HG03103 (cell line): ENCODE measurements at regions not wholly inside any gene's neighbourhood (a gene's known extent, or its start where the extent isn't known, plus 50 kb on each side); places are given as distances from the start of the nearest gene placed in this dataset.

Experiments used
- ATAC-seq: cut with Tn5 transposase; IDR thresholded peaks from one replicate; pipeline ENCODE4 v1.9.1; 2021; ENCODE audit warnings: low read depth; ENCODE audit not compliant: unreplicated experiment

DNA sequence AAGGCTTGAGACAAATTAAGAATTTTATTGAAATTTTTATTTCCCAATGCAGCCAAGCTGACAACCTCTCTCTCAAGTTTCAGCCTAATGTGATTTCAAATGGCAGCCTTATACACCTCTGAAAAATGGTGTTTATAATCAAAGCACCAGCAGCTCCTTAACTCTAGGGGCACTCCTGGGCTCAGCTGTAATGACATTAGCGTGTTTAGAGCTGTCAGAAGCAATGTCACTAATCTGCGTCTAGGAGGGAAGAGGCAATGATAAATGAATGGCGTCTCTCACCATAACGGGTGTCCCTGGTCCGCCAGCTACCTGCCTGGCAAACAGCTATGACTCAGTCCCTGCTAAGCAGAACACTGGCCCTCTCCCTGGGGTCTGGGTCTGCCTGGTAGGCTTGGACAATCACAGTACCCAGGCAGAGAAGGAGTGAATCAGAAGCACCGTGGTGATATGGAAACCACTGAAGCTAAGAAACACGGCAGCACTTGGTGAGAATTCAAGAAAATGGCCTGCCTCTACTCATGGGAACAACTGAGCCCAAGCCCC lies 131.8 kb upstream of the VSTM2B start:
- no peak for ATAC-seq

DNA sequence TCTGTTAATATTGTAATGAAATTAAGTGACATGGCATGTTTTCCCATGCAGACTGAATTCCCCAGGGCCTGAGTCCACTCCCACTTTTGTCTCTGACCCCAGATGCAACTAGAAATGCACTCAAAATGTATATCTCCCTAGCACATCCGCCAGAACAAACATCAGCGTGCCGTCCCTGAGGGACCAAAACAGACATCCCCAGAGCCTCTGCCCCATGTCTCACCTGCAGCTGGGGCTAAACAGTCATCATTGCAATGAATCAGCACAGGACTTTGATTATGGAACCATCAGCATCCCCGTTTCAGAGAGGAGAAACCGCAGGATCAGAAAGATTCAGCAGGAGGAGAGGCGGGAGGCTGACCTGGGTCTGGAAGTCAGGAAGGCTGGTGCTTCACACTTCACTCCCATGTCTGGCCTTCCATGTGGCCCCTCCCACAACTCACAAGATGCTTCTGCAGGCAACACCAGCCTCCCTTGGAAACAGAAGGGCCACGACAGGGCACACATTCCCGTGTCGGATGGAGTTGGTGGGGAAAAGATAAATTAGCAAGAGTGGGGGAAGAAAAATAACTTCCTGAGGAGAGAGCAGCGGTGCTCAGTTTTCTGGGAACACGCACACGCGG lies 130.6 kb upstream of the VSTM2B start:
- no peak for ATAC-seq

DNA sequence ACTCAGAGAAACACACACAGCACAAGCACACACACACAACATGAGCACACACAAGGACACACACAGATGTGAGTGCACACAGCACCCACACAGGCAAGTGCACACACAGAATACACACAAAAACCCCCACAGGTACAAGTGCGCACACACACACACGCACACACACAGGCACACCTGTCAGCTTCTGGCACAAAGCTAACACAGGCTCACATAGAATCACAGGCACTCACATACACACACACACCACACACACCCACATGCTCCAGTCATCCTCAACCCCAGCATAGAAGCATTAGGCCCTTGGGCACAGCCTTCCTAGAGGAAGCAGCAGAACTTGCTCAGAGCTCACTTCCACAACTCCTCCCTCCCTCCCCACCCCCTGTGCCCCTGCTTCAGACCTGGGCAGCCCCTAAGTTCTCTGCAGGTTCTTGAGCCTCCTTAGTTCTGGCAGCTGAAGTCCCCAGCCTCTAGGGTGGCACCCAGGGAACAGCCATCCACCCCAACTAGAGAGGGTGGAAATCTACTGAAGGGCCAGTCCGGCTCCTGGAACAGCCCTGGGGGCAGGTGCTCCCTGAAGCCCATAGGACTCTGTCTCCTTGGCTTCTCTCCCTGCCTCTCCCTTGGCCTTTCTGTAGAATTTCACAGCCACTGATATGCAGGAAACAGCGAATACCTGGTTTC lies 129.9 kb upstream of the VSTM2B start:
- no peak for ATAC-seq

DNA sequence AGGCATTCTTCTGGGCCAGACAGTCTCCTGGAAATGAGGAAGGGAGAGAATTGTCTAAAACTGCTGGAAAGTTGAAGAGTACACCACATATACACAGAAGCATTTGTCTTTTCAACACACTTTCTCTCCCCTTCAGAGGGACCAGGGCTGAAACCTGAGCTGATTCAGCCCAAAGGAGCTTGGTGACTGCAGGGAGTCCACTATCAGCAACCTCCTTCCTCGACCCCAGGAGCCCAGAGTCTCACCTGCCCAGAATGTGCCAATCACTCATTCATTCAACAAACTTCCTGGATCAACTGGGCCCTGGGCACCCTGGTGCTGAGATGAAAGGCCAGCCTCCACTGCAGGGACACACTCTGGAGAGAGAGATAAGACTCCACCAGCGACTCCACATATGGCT lies 128.9 kb upstream of the VSTM2B start:
- ATAC-seq = no peak

DNA sequence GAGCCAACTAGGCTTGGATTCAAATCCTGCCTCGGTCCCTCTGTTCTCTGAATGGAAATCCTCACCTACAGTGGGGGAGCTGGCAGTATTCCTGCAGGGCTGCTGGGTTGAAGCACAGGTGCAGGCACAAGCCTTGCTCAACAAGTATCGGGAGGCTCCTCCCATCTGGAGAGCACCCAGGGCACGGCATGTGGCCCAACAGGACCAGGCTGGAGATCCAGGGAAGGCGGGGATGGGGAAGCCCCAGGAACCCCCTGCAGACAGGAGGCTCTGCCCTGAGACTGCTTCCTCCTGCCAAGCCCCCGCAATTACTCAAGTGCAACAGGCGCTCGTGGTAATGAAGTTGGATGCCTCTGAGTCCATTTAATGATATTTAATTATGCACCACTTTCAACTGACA lies 128.0 kb upstream of the VSTM2B start:
- no peak for ATAC-seq

DNA sequence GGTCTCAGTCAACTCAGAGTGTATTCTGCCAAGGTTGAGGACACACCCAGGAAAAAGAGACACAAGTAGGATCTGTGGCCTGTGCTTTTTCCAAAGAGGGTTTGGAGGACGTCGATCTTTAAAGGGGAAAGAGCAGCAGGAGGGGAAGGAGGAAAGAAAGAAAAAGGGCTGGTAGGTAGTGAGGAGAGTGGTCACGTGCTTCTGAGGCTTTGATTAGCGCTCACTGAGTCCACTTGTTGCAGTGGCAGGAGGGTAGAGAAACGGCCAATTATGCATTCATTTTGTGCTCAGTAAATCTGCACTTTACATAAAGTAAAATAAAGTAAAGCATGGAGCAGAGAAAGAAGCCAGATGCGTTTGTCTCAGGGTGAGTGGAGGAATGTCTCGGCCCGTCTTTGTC lies 126.0 kb upstream of the VSTM2B start:
- ATAC-seq = no peak

DNA sequence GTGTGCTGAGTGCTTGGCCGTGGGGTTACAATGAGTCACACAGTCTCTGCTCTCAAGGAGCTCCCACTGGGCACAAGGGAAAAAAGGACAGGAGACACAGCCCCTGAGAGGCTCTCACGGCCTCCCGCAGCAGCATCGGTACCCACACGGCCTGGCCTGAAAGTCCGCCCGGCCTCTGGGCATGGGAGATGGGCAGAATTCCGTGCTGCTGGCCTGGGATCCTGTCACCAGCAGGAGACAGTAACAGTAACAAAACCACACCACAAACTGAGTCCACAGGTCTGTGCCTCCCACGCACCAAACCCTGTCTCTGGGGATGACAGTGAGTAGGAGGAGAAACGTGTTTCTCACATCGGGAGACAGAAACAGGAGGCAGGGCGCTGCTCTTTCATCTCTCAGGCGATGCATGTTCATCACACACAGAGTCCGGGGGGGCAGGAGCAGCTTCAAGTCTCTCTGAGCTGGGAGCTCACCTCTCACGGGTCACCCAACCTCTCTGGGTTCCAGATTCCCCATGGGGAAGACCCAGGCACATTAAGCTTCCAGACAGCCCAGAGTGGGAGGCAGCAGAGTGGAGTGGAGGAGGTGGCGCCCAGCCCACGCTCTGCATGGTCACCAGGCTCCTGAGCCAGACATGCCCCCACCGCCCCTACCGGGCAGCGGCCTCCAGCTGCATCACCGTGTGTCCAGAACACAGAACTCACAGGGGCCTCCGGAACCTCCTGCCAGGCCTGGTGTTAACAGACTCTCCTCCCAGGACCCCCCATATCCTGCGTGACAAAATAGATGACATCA lies 124.7 kb upstream of the VSTM2B start:
- no peak for ATAC-seq

DNA sequence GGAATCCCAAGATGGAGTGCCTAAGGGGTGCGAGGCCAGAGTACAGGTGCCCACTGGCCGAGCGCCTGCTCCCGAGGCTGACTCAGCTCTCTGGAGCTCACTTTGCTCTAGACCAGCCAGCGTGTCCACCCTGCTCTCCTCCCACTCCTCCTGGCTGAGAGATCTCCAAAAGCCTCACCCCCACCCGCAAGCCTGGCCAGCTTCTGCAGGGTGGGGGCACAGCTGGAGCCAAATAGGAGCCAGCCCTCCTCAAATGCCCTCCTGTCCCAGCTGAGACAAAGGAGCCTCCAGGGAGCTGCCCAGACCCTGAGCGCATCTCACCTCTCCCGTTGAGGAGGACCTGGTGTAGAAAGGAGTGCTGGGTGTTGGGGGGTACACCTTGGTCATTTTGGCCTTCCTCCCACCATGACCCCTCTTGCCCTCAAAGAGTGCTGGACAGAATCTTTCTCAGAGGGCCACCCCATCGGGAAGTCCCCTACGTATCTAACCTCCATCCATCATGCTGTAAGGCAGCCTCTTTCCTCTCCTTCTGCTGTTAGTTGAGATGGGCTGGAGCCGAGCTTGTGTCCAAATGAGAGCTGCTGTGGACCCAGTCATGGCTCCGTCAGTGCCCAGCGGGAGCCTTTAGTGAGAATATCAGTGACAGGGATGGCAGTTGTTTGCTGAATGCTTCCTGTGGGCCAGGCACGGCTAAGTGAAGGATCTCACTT lies 123.9 kb upstream of the VSTM2B start:
- no peak for ATAC-seq

DNA sequence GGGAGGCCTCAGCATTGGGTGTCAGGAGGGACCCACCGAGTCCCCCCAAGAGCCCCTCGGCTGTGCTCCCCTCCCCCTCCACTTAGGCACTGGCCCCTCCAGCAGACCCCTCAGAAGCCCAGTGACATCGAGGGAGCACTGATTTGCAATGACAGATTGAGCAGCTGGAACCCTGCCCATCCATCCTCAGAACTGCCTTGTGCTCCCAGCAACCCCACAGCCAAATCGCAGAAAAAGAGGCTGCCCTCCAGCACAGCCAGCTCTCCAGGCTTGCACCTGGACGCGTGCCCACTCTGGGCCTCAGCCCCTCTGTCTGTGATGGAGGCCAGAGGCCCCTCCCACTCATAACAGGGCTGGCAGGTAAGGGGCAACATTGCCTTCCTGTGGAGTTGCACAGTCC lies 123.2 kb upstream of the VSTM2B start:
- ATAC-seq = no peak

DNA sequence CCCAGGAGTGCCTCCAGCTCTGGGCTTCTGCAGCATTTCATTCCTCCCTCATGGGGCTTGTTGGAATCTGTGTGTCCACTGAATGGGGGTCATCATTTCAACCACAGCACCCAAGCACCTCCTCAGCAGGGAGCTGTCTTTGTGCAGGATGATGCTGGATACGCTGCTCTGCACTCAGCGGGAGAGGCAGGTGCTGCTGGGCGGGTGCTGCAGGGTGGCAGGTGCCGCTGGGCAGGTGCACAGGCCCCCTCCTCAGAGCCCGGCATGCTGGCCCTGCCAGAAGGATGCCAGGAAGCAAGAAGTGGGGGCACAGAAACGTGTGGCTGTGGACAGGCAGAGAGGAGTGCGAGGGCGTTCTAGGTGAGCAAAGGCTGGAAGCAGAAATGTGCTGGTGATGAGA lies 121.8 kb upstream of the VSTM2B start:
- no peak for ATAC-seq

DNA sequence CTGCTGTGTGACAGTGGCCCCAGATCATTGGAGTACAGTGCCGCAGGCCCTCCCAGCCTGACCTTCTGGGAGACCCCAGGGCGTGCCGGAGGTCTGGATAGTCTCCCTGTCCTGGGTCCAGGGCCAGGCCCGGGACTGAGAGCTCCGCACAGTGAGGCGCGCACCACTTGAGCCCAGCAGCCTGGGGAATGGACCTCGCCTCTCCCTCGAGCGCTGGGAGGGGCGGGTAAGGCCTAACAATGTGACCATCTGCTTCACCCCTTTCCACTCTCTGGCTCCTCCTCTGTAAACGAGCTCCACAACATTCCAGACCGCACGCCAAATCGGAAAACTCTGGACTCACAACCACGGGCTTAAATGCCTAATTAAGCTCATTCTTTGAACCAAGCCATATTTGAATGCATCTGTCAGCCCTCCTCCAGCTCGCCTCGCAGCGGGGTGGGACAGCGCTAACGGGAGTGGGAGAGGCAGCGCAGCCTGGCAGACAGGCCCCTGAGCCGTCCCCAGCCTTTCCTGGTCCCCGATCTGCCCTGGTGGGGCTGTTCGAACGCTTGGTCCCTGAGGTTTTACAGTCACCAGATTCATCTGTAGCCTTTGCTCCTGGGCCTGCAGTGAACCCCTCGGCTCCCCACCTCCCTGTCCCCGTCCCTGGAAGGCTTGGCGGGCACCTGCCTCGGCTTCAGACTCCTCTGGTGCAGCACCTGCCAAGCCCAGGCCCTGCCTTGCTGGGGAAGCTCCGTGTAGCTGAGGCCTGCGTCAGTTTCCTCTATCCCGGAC lies 120.7 kb upstream of the VSTM2B start:
- ATAC-seq = no peak

DNA sequence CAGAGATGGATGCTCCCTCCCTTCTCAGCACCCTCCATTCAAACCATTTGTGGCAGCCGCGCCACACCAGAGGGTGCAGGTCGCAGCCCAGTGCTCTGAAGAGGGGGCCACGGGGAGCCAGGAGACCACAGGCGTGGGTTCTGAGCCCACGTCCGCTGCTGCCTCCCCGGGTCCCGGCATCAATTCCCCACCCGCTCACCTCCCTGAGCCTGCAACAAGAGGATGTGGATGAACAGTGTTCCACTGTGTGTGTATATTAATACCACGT lies 120.1 kb upstream of the VSTM2B start:
- no peak for ATAC-seq

DNA sequence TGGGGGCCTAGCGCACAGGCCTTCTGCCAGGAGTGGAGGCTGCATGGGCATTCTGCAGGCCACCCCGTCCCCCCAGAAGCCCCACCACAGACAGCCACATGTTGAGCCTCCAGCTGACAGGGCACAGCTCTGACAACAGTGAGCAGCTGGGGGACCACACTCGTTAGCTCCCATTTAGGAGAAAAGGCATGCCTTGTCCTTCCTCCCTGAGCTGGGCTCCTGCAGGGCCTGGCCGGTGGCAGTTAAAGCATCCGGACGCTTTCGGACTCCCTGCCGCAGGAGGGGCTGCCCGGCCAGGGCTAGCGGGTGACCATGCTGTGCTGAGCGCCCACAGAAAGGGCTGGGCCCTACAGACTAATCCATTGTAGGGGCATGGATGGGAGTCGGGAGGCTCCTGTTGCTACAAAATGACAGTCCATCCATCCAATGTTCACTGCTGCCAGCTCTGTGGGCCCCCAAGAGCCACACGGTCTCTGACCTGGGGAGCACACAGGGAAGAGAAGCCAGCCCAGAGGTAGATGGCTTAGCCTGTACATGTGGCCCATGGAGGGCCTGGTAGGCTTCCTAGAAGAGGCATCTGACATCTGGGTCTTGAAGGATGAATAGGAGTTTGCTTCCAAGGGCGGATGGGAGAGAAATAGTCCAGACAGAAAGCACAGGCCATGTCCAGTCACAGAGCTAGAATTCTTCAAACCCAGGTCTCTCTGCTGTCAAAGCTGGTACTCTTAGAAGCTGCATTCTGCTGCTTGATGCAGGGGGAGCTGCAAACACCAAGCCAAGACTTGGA lies 116.5 kb upstream of the VSTM2B start:
- ATAC-seq = no peak

DNA sequence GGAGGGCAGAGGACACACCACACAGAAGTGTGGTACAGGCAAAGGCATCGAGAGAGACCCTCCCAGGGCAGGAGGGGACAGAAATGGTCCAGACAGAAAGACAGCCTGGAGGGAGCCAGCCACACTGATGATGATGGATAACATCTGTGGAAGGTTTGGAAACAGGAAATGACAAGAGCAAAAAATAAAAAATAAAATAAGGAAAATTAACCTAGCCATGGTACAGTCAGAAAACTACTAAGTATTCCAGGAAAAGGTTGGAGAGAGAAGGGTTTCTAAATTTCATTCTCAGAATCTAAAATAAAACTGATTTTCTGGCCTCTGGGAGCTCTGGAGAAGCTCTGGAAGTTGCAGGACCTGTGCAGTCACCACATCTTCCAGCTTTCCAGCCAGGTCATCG lies 115.2 kb upstream of the VSTM2B start:
- no peak for ATAC-seq

DNA sequence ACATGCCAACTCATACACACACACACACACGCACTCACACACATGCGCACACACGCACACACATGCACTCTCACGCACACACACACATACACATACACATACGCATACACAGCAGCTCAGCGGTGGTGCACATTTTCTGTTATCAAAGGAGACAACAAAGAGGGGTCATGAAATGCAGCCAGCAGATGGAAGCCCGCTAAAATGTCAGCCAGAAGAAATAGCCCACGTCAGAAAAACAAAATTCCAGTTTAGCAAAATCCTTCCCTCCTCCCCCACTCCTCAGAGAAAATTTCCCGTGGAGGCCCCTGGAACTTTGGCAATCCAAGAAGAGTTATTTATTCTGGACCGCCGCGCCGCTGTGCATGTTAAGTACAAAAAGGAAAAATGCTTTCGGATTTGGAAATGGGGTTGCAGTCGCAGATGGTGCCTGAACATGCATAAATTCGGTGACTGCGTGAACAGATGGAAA lies 114.6 kb upstream of the VSTM2B start:
- no peak for ATAC-seq

DNA sequence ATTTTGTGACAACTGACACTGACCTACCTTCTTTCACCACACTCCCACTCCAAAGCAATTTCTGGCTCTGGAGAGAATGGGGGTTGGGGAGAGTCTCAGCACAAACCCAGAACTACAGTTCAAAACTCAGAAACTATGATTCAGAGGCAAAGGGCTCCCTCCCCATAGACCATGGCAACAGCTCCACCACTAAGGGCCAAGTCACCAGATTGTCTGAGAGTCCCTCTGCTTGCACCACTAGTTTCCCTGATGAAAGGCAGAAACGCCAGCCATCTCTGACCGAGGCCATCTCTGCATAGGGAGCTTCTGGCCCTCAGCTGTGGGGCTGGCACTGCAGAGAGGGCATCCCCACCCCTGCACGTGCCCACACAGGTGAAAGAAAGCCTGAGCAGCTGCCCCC lies 112.4 kb upstream of the VSTM2B start:
- no peak for ATAC-seq

DNA sequence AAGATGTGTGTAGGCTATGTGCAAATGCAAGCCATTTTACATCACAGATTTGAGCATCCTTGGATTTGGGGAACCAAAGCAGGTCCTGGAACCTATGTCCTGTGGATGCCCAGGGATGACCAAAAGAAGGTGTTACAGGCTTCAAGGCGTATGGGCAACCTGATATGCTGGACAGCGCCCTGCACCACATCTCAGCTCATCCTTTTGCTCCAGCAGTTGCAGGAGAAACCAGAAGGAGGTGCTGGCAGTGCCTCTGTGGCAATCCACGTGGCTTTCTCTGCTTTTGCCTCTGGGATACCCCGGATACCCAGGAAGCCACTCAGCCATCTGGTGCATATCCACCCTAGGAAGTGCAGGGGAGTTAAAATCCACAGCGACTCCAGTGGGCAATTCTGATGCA lies 110.3 kb upstream of the VSTM2B start:
- no peak for ATAC-seq

DNA sequence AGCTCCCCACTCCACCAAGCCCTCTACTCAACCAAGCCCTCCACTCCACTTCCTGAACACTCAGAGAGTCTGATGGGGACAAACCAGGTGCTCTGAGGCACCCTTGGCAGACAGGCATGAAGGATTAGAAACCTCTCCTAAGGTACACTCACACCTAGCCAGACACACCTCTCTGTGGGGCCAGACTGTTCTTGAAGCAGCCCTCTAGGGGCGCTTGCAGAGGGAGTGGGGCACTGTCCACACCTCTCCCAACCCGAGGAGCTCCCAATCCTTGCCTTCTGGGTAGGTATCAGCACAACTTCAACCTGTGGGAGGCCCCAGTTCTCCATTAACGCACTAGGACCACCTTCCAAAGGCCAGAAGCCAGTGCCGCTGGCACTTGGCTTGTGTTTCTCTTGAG lies 108.7 kb upstream of the VSTM2B start:
- ATAC-seq = no peak

DNA sequence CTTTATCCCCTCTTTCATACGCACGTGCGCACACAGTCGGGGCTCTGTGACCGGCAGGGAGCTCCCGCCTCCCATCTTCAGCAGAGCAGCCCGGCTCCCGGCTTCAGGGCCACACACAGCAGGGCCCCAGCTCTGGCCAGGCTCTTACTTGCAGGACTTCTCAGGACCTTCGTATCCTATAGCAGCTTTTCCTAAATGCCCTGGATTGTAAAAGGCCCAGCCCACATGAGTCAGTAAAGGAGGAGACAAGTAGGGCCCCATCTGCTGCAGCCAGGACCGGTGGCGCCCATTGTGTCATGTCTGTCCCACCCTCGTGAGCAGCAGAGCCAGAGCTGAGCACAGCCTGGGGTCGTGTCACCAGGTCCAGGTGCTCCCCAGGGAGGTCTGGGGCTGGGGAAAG lies 107.6 kb upstream of the VSTM2B start:
- ATAC-seq = no peak

DNA sequence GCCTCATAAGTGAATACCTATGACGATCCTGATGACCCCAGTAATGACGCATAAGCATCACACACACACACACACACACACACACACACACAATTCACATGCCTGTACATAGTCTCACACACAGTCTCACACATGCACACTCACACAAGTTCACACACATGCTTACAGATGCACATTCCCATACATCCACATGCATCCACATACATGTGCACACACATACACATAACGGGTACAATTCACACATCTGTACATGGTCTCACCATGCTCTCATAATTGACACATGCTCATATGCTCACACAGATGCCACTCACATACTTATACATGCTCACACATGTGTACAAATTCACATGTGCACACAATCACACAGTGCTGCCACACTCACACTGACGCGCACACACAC lies 105.7 kb upstream of the VSTM2B start:
- ATAC-seq = no peak
